ENCODE measurements at regions not wholly inside any gene's neighbourhood (a gene's known extent, or its start where the extent isn't known, plus 50 kb on each side); places are given as distances from the start of the nearest gene placed in this dataset.

GRCh38 chr1:30226648-30227047 lies 496.7 kb downstream of the MATN1 start:
- peaks cover 0 to 2% (median 0%) of the 10 kb centered on the region in 4 donors for H3K27me3 ChIP-seq (ENCODE audit: control insufficient read depth in 4 of 4, insufficient read depth in 4 of 4, low read length in 3 of 4)
- no peak overlapping the region for H3K27ac ChIP-seq (ENCODE audit: low read depth in 1 of 2, low read length in 2 of 2)
- H3K9me3 ChIP-seq (ENCODE audit: control insufficient read depth in 4 of 4, low read length in 3 of 4) = no peaks in the 10 kb centered on the region
- no peaks in the 10 kb centered on the region for H3K4me1 ChIP-seq (ENCODE audit: control insufficient read depth in 4 of 4, insufficient read depth in 4 of 4, low read length in 3 of 4)
- H3K4me3 ChIP-seq (ENCODE audit: low read depth in 1 of 3, low read length in 3 of 3) = no peak overlapping the region
- H3K36me3 ChIP-seq (ENCODE audit: control insufficient read depth in 4 of 4, insufficient read depth in 3 of 4, low read depth in 1 of 4, low read length in 3 of 4) = no peaks in the 10 kb centered on the region
- no peak overlapping the region for H3K9ac ChIP-seq (ENCODE audit: low read depth in 1 of 2, low read length in 2 of 2)
- 63% methylated on average over 6 of the region's 6 CpGs for WGBS
- no peak for TF ChIP-seq FOXA1 (IDR thresholded peaks at IDR 0.05)
- no peak for TF ChIP-seq RAD21 (IDR thresholded peaks at IDR 0.05)
- TF ChIP-seq EGR1 (IDR thresholded peaks at IDR 0.05; ENCODE audit: low read depth in 2 of 2) = no peak
- no peak for TF ChIP-seq FOXA2 (IDR thresholded peaks at IDR 0.05)
- no peak for DNase-seq (ENCODE audit: low spot score)

GRCh38 chr1:30225357-30225756 lies 498.0 kb downstream of the MATN1 start:
- Histone ChIP-seq H3K27me3 (ENCODE audit: control insufficient read depth in 4 of 4, insufficient read depth in 4 of 4, low read length in 3 of 4) (peaks cover 0 to 2% (median 0%) of the 10 kb centered on the region in 4 donors), H3K9me3 (ENCODE audit: control insufficient read depth in 4 of 4, low read length in 3 of 4) (no peaks in the 10 kb centered on the region), H3K27ac (ENCODE audit: low read depth in 1 of 2, low read length in 2 of 2) (no peak overlapping the region), H3K4me3 (ENCODE audit: low read depth in 1 of 3, low read length in 3 of 3) (no peak overlapping the region), H3K4me1 (ENCODE audit: control insufficient read depth in 4 of 4, insufficient read depth in 4 of 4, low read length in 3 of 4) (peaks cover 0 to 1% (median 0%) of the 10 kb centered on the region in 4 donors), H3K36me3 (ENCODE audit: control insufficient read depth in 4 of 4, insufficient read depth in 3 of 4, low read depth in 1 of 4, low read length in 3 of 4) (no peaks in the 10 kb centered on the region), H3K9ac (ENCODE audit: low read depth in 1 of 2, low read length in 2 of 2) (no peak overlapping the region)
- TF ChIP-seq GABPA (IDR thresholded peaks at IDR 0.05 in 1 of 2, conservative IDR thresholded peaks at IDR 0.05 in 1 of 2) (no peak), ATF3 (IDR thresholded peaks at IDR 0.05) (no peak), HNF4G (IDR thresholded peaks at IDR 0.05) (no peak), NR2F2 (IDR thresholded peaks at IDR 0.05) (no peak), RXRA (IDR thresholded peaks at IDR 0.05) (no peak), JUND (IDR thresholded peaks at IDR 0.05) (no peak), YY1 (IDR thresholded peaks at IDR 0.05) (no peak)
- TF ChIP-seq, protein P1, sequence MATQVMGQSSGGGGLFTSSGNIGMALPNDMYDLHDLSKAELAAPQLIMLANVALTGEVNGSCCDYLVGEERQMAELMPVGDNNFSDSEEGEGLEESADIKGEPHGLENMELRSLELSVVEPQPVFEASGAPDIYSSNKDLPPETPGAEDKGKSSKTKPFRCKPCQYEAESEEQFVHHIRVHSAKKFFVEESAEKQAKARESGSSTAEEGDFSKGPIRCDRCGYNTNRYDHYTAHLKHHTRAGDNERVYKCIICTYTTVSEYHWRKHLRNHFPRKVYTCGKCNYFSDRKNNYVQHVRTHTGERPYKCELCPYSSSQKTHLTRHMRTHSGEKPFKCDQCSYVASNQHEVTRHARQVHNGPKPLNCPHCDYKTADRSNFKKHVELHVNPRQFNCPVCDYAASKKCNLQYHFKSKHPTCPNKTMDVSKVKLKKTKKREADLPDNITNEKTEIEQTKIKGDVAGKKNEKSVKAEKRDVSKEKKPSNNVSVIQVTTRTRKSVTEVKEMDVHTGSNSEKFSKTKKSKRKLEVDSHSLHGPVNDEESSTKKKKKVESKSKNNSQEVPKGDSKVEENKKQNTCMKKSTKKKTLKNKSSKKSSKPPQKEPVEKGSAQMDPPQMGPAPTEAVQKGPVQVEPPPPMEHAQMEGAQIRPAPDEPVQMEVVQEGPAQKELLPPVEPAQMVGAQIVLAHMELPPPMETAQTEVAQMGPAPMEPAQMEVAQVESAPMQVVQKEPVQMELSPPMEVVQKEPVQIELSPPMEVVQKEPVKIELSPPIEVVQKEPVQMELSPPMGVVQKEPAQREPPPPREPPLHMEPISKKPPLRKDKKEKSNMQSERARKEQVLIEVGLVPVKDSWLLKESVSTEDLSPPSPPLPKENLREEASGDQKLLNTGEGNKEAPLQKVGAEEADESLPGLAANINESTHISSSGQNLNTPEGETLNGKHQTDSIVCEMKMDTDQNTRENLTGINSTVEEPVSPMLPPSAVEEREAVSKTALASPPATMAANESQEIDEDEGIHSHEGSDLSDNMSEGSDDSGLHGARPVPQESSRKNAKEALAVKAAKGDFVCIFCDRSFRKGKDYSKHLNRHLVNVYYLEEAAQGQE (IDR thresholded peaks at IDR 0.05) = no peak
- TF ChIP-seq, protein P2, sequence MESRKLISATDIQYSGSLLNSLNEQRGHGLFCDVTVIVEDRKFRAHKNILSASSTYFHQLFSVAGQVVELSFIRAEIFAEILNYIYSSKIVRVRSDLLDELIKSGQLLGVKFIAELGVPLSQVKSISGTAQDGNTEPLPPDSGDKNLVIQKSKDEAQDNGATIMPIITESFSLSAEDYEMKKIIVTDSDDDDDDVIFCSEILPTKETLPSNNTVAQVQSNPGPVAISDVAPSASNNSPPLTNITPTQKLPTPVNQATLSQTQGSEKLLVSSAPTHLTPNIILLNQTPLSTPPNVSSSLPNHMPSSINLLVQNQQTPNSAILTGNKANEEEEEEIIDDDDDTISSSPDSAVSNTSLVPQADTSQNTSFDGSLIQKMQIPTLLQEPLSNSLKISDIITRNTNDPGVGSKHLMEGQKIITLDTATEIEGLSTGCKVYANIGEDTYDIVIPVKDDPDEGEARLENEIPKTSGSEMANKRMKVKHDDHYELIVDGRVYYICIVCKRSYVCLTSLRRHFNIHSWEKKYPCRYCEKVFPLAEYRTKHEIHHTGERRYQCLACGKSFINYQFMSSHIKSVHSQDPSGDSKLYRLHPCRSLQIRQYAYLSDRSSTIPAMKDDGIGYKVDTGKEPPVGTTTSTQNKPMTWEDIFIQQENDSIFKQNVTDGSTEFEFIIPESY (IDR thresholded peaks at IDR 0.05) = no peak
- WGBS = 64% methylated on average over 7 of the region's 7 CpGs
- DNase-seq (ENCODE audit: low spot score) = no peak

DNA sequence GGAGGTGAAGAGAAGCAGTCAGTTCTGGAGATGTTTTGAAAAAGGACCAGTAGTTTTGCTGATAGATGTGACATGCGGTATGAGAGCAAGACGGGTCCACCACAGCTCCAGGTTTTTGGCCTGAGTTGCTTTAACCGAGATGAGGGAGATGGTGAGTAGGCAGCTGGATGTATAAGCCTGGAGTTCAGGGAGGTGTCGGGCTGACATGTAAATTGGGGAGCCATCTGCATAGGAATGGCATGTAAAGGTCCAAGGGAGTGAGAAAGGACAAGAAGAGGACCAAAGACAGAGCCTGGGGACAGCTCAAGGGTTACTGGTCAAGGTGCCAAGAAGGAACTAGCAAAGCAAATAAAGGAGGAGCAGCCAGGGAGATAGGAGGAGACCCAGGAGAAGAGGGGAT lies 503.7 kb downstream of the MATN1 start:
- WGBS = 90% methylated on average over 4 of the region's 4 CpGs
- peaks cover 0 to 7% (median 3%) of the 10 kb centered on the region in 4 donors for H3K4me1 ChIP-seq (ENCODE audit: control insufficient read depth in 4 of 4, insufficient read depth in 4 of 4, low read length in 3 of 4)
- TF ChIP-seq HNF4A (conservative IDR thresholded peaks at IDR 0.05) (no peak), RAD21 (IDR thresholded peaks at IDR 0.05) (no peak), EGR1 (IDR thresholded peaks at IDR 0.05; ENCODE audit: low read depth in 2 of 2) (no peak), SP1 (IDR thresholded peaks at IDR 0.05) (no peak), GABPA (IDR thresholded peaks at IDR 0.05 in 1 of 2, conservative IDR thresholded peaks at IDR 0.05 in 1 of 2) (no peak), YY1 (IDR thresholded peaks at IDR 0.05) (no peak), RXRA (IDR thresholded peaks at IDR 0.05) (no peak), FOXA1 (IDR thresholded peaks at IDR 0.05) (no peak), FOXA2 (IDR thresholded peaks at IDR 0.05) (no peak), TAF1 (conservative IDR thresholded peaks at IDR 0.05) (no peak), JUND (IDR thresholded peaks at IDR 0.05) (no peak), CTCF (IDR thresholded peaks at IDR 0.05; ENCODE audit: low read depth, low read length, missing input control) (no peak), NR2F2 (IDR thresholded peaks at IDR 0.05) (no peak), HNF4G (IDR thresholded peaks at IDR 0.05) (no peak)
- TF ChIP-seq, protein P1 (IDR thresholded peaks at IDR 0.05) = no peak
- H3K27me3 ChIP-seq (ENCODE audit: control insufficient read depth in 4 of 4, insufficient read depth in 4 of 4, low read length in 3 of 4) = no peaks in the 10 kb centered on the region
- H3K4me3 ChIP-seq (ENCODE audit: low read depth in 1 of 3, low read length in 3 of 3) = no peak overlapping the region
- H3K9ac ChIP-seq (ENCODE audit: low read depth in 1 of 2, low read length in 2 of 2) = no peak overlapping the region
- H3K27ac ChIP-seq (ENCODE audit: low read depth in 1 of 2, low read length in 2 of 2) = no peak overlapping the region
- no peaks in the 10 kb centered on the region for H3K9me3 ChIP-seq (ENCODE audit: control insufficient read depth in 4 of 4, low read length in 3 of 4)
- DNase-seq (ENCODE audit: low spot score) = no peak
- no peaks in the 10 kb centered on the region for H3K36me3 ChIP-seq (ENCODE audit: control insufficient read depth in 4 of 4, insufficient read depth in 3 of 4, low read depth in 1 of 4, low read length in 3 of 4)
